NCI-H524 (cell line): ENCODE measurements at regions not wholly inside any gene's neighbourhood (a gene's known extent, or its start where the extent isn't known, plus 50 kb on each side); places are given as distances from the start of the nearest gene placed in this dataset.
"Not testable (repeated sequence)": the region's sequence is repeated elsewhere in the genome, so short reads cannot be mapped to it uniquely, and the experiment has no call there.

Experiments
- DNase-seq, 2 experiments: peaks; one replicate each; lab custom pipeline; 2025; lab: John Stamatoyannopoulos, UW

DNA sequence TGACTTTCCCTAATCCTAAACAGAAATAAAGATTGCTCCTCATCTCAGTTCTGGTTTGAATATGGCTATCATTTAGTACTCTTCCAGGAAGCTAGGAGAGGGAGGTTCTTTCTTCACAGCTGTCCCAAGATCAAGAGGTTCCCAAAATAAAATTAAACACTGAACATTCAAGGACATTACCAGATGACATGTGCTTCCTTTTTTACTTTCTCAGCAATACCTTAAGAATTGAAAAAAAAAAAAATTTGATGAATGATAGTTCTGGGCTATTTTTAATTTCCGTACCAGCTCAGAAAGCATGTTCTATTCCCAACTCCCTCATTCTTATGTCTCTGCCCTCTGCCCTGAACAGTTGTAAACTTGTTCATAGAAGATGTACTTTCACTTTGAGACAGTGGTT is 61.7 kb upstream of the MYL1 start:
- no peak for DNase-seq

DNA sequence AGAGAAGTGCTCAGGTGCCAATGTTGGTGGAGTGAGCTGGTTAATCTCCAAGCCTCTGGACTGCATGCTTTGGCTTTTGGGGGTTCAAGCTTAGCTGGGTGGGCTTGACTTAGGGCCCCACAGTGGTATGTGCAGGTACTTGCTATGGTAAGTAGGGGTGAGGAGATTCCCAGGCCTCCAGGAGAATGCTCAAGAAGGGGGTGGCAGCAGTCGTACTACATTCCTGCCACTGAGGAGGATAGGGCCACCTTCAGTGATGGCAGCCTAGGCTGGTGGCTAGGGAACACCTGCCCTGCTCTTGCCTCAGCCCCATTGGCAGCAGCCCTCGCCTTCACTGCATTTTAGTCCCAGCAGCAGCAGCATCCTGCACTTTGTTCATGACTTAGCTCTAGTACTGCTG is 55.6 kb upstream of the MYL1 start:
- no peak for DNase-seq

DNA sequence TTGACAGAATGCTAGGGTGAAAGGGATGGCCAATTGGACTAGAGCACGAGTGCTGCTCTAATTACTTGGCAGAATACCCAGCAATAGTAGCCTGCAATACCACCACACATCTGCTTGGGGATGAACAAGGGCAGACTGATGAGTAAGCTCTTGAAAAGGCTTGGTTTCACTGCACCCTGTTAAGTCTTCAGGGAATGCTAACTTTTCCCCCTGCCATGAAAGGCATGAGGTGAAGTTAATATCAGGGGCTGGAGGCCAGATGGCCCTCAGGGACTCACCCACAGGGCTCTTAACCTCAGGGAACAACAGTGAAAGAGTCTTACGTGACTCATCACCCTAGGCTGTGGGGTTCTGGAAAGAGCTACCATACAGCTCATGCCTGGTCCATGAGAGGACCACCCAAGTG is 51.7 kb upstream of the MYL1 start:
- peak; percentile 23 to 82 for DNase-seq

GRCh38 chr2:210365475-210365874 is 50.5 kb upstream of the MYL1 start:
- DNase-seq: not testable (repeated sequence)
